ENCODE measurements at regions not wholly inside any gene's neighbourhood (a gene's known extent, or its start where the extent isn't known, plus 50 kb on each side); places are given as distances from the start of the nearest gene placed in this dataset.

DNA sequence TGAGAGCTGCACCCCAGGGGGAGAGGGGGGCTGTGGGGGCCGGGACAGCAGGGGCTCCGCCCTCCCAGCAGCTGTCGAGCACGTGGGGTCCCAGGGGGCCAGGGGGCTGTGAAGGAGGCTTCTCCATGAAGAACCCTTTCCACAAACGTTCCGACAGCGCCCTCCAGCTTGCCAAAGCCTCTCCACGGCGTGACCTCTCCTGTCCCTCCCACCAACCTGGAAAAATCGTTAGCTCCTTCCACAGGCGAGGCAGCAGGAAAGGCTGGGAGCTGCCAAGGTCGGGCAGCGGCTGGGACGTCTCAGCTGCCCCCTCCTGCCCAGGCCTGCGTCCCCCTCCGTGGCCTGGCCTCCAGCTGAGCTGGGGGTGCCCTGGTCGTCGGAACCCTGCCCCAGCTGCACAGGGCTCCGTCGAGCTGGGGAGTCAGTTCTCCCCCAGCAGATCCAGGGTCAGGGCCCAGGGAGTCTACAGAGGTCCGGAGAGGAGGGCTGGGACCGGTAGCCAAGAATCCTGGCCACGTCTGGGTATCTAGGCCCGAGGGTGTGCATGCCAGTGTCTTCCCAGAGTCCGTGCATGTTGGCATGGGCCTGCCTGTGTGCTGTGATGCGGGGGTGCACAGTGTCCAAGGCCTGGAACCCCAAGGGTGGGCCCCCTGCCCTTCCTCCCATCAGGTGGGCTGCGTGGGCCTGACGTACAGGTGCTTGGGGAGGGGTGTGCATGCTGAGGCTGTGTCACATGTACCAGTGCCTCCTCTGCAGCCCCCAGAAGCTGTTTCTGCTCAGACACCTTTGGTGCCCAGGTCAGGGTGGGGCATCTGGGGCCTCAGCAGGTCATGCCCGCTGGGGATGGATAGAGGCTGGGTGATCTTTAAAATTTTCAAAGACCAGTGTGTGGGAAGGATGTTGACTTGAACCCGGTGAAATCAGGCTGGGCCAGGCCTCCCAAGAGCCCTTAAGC is 66.5 kb downstream of the UNCX start:
- Histone ChIP-seq H3K4me2 (ENCODE audit: low read length) (no peak overlapping the region), H2BK15ac (replicated peaks; ENCODE audit: low read depth) (no peak overlapping the region), H3K56ac (ENCODE audit: low read length) (no peak overlapping the region), H3K79me2 (ENCODE audit: control insufficient read depth, insufficient read depth, low read length) (no peaks in the 10 kb centered on the region), H4K8ac (ENCODE audit: low read depth, low read length) (no peak overlapping the region), H3K4me1 (ENCODE audit: control insufficient read depth, low read depth, low read length) (no peaks in the 10 kb centered on the region), H2BK120ac (ENCODE audit: low read depth, low read length) (no peak overlapping the region), H2AK5ac (ENCODE audit: low read length) (no peak overlapping the region), H3K9ac (ENCODE audit: low read length) (no peak overlapping the region), H3K4me3 (ENCODE audit: low read length) (no peak overlapping the region), H3K27me3 (ENCODE audit: insufficient read depth, low read length, poor library complexity) (no peaks in the 10 kb centered on the region), H3K36me3 (ENCODE audit: control insufficient read depth, insufficient read depth, low read length) (no peaks in the 10 kb centered on the region), H2BK5ac (ENCODE audit: low read length) (no peak overlapping the region), H3K27ac (ENCODE audit: low read depth, low read length) (no peak overlapping the region), H4K5ac (ENCODE audit: low read length) (no peak overlapping the region), H3K4ac (ENCODE audit: low read depth, low read length) (no peak overlapping the region), H3K23ac (ENCODE audit: low read length) (no peak overlapping the region), H3K79me1 (ENCODE audit: low read length) (no peaks in the 10 kb centered on the region), H3K18ac (ENCODE audit: low read length) (no peak overlapping the region)
- no peak for DNase-seq
- WGBS (ENCODE audit: extremely low coverage, insufficient coverage, low lambda C conversion rate) = no CpG with 5 or more reads among the region's 30 CpGs

DNA sequence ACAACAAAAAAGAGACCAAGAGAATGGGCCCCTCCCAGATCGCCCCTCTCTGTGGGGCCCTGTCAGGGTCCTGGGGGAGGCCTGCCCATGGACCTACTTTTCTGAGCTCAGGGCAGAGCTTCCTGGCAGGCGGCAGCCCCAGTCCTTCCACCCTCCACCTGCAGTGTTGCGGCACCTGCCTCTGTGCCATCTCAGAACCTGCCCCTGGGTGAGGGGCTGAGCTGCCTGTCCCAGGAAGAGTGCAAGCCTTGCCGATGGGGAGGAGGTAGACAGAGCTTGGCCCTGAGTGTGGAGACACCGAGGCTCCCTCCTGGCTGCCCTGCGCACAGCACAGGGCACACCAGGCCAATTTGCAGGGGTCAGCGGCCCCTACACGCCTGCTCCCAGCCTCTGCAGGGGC is 67.5 kb downstream of the UNCX start:
- H2BK5ac ChIP-seq (ENCODE audit: low read length) = no peak overlapping the region
- H4K5ac ChIP-seq (ENCODE audit: low read length) = no peak overlapping the region
- H4K8ac ChIP-seq (ENCODE audit: low read depth, low read length) = no peak overlapping the region
- no peak overlapping the region for H2BK15ac ChIP-seq (replicated peaks; ENCODE audit: low read depth)
- DNase-seq = no peak
- no peak overlapping the region for H3K56ac ChIP-seq (ENCODE audit: low read length)
- H3K4me3 ChIP-seq (ENCODE audit: low read length) = no peak overlapping the region
- WGBS (ENCODE audit: extremely low coverage, insufficient coverage, low lambda C conversion rate) = no CpG with 5 or more reads among the region's 8 CpGs
- H2AK5ac ChIP-seq (ENCODE audit: low read length) = no peak overlapping the region
- H3K4me1 ChIP-seq (ENCODE audit: control insufficient read depth, low read depth, low read length) = no peaks in the 10 kb centered on the region
- H3K79me1 ChIP-seq (ENCODE audit: low read length) = no peaks in the 10 kb centered on the region
- H3K23ac ChIP-seq (ENCODE audit: low read length) = no peak overlapping the region
- H3K79me2 ChIP-seq (ENCODE audit: control insufficient read depth, insufficient read depth, low read length) = no peaks in the 10 kb centered on the region
- H3K9ac ChIP-seq (ENCODE audit: low read length) = no peak overlapping the region
- H3K27ac ChIP-seq (ENCODE audit: low read depth, low read length) = no peak overlapping the region
- no peaks in the 10 kb centered on the region for H3K27me3 ChIP-seq (ENCODE audit: insufficient read depth, low read length, poor library complexity)
- no peak overlapping the region for H3K4ac ChIP-seq (ENCODE audit: low read depth, low read length)
- H2BK120ac ChIP-seq (ENCODE audit: low read depth, low read length) = no peak overlapping the region
- H3K18ac ChIP-seq (ENCODE audit: low read length) = no peak overlapping the region
- H3K4me2 ChIP-seq (ENCODE audit: low read length) = no peak overlapping the region
- no peaks in the 10 kb centered on the region for H3K36me3 ChIP-seq (ENCODE audit: control insufficient read depth, insufficient read depth, low read length)

DNA sequence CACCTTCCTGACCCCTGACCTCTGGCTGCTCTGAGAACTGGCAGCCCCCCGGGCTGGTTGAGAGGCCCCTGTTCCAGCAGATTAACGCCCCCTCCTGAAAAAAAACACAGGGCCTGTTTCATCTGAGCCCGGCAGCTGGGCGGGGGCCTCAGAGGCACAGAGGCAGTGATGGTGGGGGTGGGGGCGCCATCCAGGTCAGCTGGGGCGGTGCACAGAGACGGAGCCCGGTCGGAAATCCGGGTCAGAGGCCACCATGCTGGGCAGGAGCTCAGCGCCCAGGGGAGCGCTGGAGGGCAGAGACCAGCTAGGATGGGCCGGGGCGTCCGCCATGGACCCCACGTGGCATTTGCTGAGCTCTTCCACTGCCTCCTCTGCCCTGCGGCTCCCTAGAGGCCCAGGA is 68.0 kb downstream of the UNCX start:
- no peaks in the 10 kb centered on the region for H3K4me1 ChIP-seq (ENCODE audit: control insufficient read depth, low read depth, low read length)
- no peak overlapping the region for H2BK15ac ChIP-seq (replicated peaks; ENCODE audit: low read depth)
- H3K23ac ChIP-seq (ENCODE audit: low read length) = no peak overlapping the region
- no peak overlapping the region for H3K56ac ChIP-seq (ENCODE audit: low read length)
- H3K4ac ChIP-seq (ENCODE audit: low read depth, low read length) = no peak overlapping the region
- no peak overlapping the region for H3K4me2 ChIP-seq (ENCODE audit: low read length)
- H3K79me2 ChIP-seq (ENCODE audit: control insufficient read depth, insufficient read depth, low read length) = no peaks in the 10 kb centered on the region
- H2AK5ac ChIP-seq (ENCODE audit: low read length) = no peak overlapping the region
- no peak overlapping the region for H3K4me3 ChIP-seq (ENCODE audit: low read length)
- no peak overlapping the region for H2BK5ac ChIP-seq (ENCODE audit: low read length)
- H4K5ac ChIP-seq (ENCODE audit: low read length) = no peak overlapping the region
- no peak overlapping the region for H3K18ac ChIP-seq (ENCODE audit: low read length)
- H3K27ac ChIP-seq (ENCODE audit: low read depth, low read length) = no peak overlapping the region
- H4K8ac ChIP-seq (ENCODE audit: low read depth, low read length) = no peak overlapping the region
- no peaks in the 10 kb centered on the region for H3K27me3 ChIP-seq (ENCODE audit: insufficient read depth, low read length, poor library complexity)
- H3K36me3 ChIP-seq (ENCODE audit: control insufficient read depth, insufficient read depth, low read length) = no peaks in the 10 kb centered on the region
- no peak overlapping the region for H2BK120ac ChIP-seq (ENCODE audit: low read depth, low read length)
- no peaks in the 10 kb centered on the region for H3K79me1 ChIP-seq (ENCODE audit: low read length)
- no CpG with 5 or more reads among the region's 17 CpGs for WGBS (ENCODE audit: extremely low coverage, insufficient coverage, low lambda C conversion rate)
- H3K9ac ChIP-seq (ENCODE audit: low read length) = no peak overlapping the region
- DNase-seq = no peak

DNA sequence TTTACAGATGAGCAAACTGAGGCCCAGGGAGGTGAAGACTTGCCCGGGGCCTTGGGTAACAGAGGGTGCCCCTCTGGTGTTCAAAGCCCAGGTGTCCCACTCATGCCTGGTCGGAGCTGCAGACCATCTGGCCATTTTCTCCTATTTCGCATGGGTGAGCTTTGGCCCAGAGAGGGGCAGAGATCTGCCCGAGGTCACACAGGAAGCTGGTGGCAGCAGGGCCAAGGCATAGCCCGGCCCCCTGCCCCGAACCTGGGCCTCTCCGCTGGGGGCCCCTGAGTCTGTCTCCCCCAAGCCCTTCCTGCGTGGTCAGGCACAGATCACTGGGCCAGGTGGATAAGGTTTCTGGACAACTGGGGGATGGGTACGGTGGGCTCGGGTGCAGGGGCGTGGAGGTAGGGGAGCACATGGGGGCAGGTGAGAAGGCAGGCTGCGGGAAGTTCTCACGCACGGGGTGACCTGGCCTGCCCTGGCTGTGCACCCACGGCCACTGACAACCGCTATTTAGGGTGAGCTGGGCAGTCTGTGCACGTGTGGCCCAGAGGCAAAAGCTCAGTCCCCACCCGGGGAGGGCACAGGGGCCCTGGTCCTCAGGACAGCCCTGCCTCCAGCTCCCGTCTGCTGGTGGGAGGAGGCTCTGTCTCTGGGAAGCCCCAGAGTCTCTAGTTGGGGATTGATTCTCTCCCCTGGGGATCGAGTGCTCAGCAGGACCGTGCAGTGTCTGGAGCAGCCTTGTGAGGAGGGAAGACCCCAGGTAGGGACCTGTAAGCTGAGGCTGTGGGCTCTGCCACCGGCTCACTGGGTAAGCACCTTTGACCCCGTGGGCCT is 68.6 kb downstream of the UNCX start:
- H3K79me2 ChIP-seq (ENCODE audit: control insufficient read depth, insufficient read depth, low read length) = no peaks in the 10 kb centered on the region
- no peak overlapping the region for H3K27ac ChIP-seq (ENCODE audit: low read depth, low read length)
- H3K56ac ChIP-seq (ENCODE audit: low read length) = no peak overlapping the region
- H3K4me2 ChIP-seq (ENCODE audit: low read length) = no peak overlapping the region
- no peak overlapping the region for H4K5ac ChIP-seq (ENCODE audit: low read length)
- no peak overlapping the region for H2BK15ac ChIP-seq (replicated peaks; ENCODE audit: low read depth)
- no peak overlapping the region for H2BK120ac ChIP-seq (ENCODE audit: low read depth, low read length)
- no peaks in the 10 kb centered on the region for H3K27me3 ChIP-seq (ENCODE audit: insufficient read depth, low read length, poor library complexity)
- H3K18ac ChIP-seq (ENCODE audit: low read length) = no peak overlapping the region
- no peaks in the 10 kb centered on the region for H3K4me1 ChIP-seq (ENCODE audit: control insufficient read depth, low read depth, low read length)
- H2BK5ac ChIP-seq (ENCODE audit: low read length) = no peak overlapping the region
- H3K4ac ChIP-seq (ENCODE audit: low read depth, low read length) = no peak overlapping the region
- H3K79me1 ChIP-seq (ENCODE audit: low read length) = no peaks in the 10 kb centered on the region
- no peak overlapping the region for H3K9ac ChIP-seq (ENCODE audit: low read length)
- no peak for DNase-seq
- H2AK5ac ChIP-seq (ENCODE audit: low read length) = no peak overlapping the region
- WGBS (ENCODE audit: extremely low coverage, insufficient coverage, low lambda C conversion rate) = no CpG with 5 or more reads among the region's 23 CpGs
- H3K4me3 ChIP-seq (ENCODE audit: low read length) = no peak overlapping the region
- H3K36me3 ChIP-seq (ENCODE audit: control insufficient read depth, insufficient read depth, low read length) = no peaks in the 10 kb centered on the region
- H4K8ac ChIP-seq (ENCODE audit: low read depth, low read length) = no peak overlapping the region
- H3K23ac ChIP-seq (ENCODE audit: low read length) = no peak overlapping the region

DNA sequence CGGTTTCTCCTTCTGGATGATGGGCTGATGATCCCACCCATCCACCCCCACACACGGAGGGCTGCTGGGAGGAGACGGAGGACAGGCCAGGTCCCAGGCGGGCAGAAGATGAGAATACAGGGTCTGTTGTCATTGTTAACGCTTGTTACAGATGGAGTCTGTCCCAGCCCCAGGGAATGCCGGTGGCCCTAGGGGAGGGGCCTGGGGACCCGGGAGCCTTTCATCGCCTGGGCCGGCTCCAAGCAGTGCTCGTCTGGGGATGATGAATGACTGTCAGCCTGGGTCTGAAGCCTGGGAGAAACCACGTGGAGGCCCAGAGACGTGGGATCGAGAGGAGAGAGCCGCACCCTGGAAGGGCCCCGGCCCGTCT is 69.2 kb downstream of the UNCX start:
- Histone ChIP-seq H2BK15ac (replicated peaks; ENCODE audit: low read depth) (no peak overlapping the region), H2BK120ac (ENCODE audit: low read depth, low read length) (no peak overlapping the region), H3K27ac (ENCODE audit: low read depth, low read length) (no peak overlapping the region), H3K18ac (ENCODE audit: low read length) (no peak overlapping the region), H3K4ac (ENCODE audit: low read depth, low read length) (no peak overlapping the region), H3K79me2 (ENCODE audit: control insufficient read depth, insufficient read depth, low read length) (no peaks in the 10 kb centered on the region), H3K4me1 (ENCODE audit: control insufficient read depth, low read depth, low read length) (no peaks in the 10 kb centered on the region), H2AK5ac (ENCODE audit: low read length) (no peak overlapping the region), H3K4me2 (ENCODE audit: low read length) (no peak overlapping the region), H3K36me3 (ENCODE audit: control insufficient read depth, insufficient read depth, low read length) (no peaks in the 10 kb centered on the region), H4K8ac (ENCODE audit: low read depth, low read length) (no peak overlapping the region), H3K56ac (ENCODE audit: low read length) (no peak overlapping the region), H3K27me3 (ENCODE audit: insufficient read depth, low read length, poor library complexity) (no peaks in the 10 kb centered on the region), H3K23ac (ENCODE audit: low read length) (no peak overlapping the region), H3K9ac (ENCODE audit: low read length) (no peak overlapping the region), H3K79me1 (ENCODE audit: low read length) (no peaks in the 10 kb centered on the region), H2BK5ac (ENCODE audit: low read length) (no peak overlapping the region), H3K4me3 (ENCODE audit: low read length) (no peak overlapping the region), H4K5ac (ENCODE audit: low read length) (no peak overlapping the region)
- DNase-seq = no peak
- no CpG with 5 or more reads among the region's 16 CpGs for WGBS (ENCODE audit: extremely low coverage, insufficient coverage, low lambda C conversion rate)

All from mesendoderm (in vitro differentiated cells).